ENCODE measurements at regions not wholly inside any gene's neighbourhood (a gene's known extent, or its start where the extent isn't known, plus 50 kb on each side); places are given as distances from the start of the nearest gene placed in this dataset.
"Not testable (repeated sequence)": the region's sequence is repeated elsewhere in the genome, so short reads cannot be mapped to it uniquely, and the experiment has no call there.

DNA sequence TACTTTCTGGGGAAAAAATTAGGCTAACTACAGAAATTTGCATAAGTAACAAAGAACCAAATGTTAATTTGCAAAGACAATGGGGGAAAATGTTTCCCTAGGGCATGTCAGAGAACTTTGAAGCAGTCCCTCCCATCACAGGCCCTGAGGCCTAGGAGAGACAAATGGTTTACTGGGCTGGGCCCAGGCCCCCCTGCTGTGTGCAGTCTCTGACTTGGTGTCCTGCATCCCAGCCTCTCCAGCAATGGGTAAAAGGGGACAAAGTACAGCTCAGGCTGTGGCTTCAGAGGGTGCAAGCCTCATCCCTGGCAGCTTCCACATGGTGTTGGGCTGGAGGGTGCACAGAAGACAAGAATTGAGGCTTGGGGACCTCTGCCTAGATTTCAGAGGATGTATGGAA, 788.4 kb downstream of the FRK start:
- H3K9me3 Mint-ChIP-seq: peaks cover 10% of the 10 kb centered on the region
- H3K36me3 Mint-ChIP-seq (ENCODE audit: insufficient read depth): no peaks in the 10 kb centered on the region
- no peaks in the 10 kb centered on the region for H3K4me1 Mint-ChIP-seq (ENCODE audit: low read depth)
- DNase-seq: no peak
- no peak for ATAC-seq
- H3K4me3 Mint-ChIP-seq: no peak overlapping the region
- H3K27me3 Mint-ChIP-seq (ENCODE audit: low read depth): no peaks in the 10 kb centered on the region

GRCh38 chr6:115271434-115271833, 789.3 kb downstream of the FRK start:
- ATAC-seq (no peak), DNase-seq (no peak)
- H3K36me3 Mint-ChIP-seq (ENCODE audit: insufficient read depth): no peaks in the 10 kb centered on the region
- H3K4me3 Mint-ChIP-seq: no peak overlapping the region
- H3K4me1 Mint-ChIP-seq (ENCODE audit: low read depth): no peaks in the 10 kb centered on the region
- H3K27me3 Mint-ChIP-seq (ENCODE audit: low read depth): no peaks in the 10 kb centered on the region
- peaks cover 8% of the 10 kb centered on the region for H3K9me3 Mint-ChIP-seq

- DNase-seq (no peak), ATAC-seq (no peak)
- no peaks in the 10 kb centered on the region for H3K27me3 Mint-ChIP-seq (ENCODE audit: low read depth)
- H3K4me1 Mint-ChIP-seq (ENCODE audit: low read depth): no peaks in the 10 kb centered on the region
- no peak overlapping the region for H3K4me3 Mint-ChIP-seq
- no peaks in the 10 kb centered on the region for H3K36me3 Mint-ChIP-seq (ENCODE audit: insufficient read depth)
- H3K9me3 Mint-ChIP-seq: peaks cover 8% of the 10 kb centered on the region
Observed at GRCh38 chr6:115270953-115271352, 789.7 kb downstream of the FRK start.

DNA sequence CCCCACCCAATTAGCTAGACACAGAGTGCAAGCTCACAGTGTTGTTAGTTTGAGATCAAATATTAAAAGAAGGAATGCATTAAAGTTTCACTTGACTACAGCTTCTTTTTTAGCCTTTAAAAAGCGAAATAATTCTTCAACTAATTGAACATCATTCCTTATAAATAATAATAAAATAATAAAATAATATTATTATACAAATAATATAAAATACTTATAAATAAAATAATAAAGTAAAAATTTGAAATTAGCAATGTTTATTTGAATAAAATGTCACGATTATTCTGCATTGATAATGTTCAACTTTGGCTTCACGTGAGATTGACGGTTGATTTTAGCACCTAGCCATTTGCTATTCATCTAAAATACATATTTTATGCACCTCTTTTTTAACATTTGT, 819.3 kb downstream of the FRK start:
- Mint-ChIP-seq H3K36me3 (ENCODE audit: insufficient read depth) (no peaks in the 10 kb centered on the region), H3K4me3 (no peak overlapping the region), H3K27me3 (ENCODE audit: low read depth) (no peaks in the 10 kb centered on the region), H3K9me3 (peaks cover 5% of the 10 kb centered on the region), H3K4me1 (ENCODE audit: low read depth) (no peaks in the 10 kb centered on the region)
- no peak for DNase-seq
- ATAC-seq: no peak

DNA sequence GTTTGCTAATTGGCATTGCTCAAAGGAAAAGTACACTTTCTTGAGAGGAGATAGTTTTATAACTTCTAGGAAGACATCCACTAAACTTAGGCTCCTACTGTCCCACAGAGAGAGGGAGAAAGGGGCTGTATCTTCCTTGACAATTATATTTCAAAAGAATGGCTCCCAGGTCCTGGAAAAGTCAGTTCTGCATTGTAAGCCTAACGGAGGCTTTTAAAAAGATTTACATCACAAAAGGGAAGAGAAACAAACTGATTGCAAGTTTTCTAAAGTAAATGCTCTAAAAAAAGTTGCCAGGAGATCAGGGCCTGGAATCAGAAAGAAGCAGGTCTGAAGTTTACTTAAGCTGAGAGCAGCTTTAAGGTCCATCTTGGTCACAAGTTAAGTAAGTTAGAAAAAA, 839.5 kb downstream of the FRK start:
- Mint-ChIP-seq H3K27me3 (ENCODE audit: low read depth) (no peaks in the 10 kb centered on the region), H3K4me1 (ENCODE audit: low read depth) (no peaks in the 10 kb centered on the region)

GRCh38 chr6:115220551-115221159, 840.0 kb downstream of the FRK start:
- Mint-ChIP-seq H3K9me3 (peaks cover 33% of the 10 kb centered on the region), H3K36me3 (ENCODE audit: insufficient read depth) (no peaks in the 10 kb centered on the region), H3K4me3 (no peak overlapping the region), H3K4me1 (ENCODE audit: low read depth) (no peaks in the 10 kb centered on the region), H3K27me3 (ENCODE audit: low read depth) (no peaks in the 10 kb centered on the region)
- no peak for ATAC-seq
- DNase-seq: no peak

More for the DNA sequence above, 839.5 kb downstream of the FRK start:
- no peak for DNase-seq
- no peak for ATAC-seq
- Mint-ChIP-seq H3K4me3 (no peak overlapping the region), H3K9me3 (peaks cover 31% of the 10 kb centered on the region), H3K36me3 (ENCODE audit: insufficient read depth) (no peaks in the 10 kb centered on the region)

DNA sequence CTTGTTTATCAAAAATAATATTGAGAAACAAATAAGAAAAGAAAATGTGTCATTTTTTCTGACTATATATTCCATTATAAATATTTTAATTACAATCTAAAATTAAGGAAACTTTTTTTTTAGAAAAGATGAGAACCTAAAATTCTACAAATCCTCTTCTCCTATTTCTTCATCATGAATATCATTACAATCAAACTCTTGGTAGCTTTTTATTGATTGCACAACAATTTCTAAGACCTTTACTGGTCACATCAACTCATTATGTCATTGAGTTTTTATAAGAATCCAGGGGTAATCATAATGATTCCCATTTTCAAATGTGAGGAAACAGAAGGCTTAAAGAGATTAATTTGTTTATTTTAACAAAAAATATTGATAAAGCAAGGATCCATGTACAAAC, 841.0 kb downstream of the FRK start:
- Mint-ChIP-seq H3K36me3 (ENCODE audit: insufficient read depth) (no peaks in the 10 kb centered on the region), H3K9me3 (peaks cover 30% of the 10 kb centered on the region), H3K4me3 (no peak overlapping the region), H3K4me1 (ENCODE audit: low read depth) (no peaks in the 10 kb centered on the region), H3K27me3 (ENCODE audit: low read depth) (no peaks in the 10 kb centered on the region)
- no peak for DNase-seq
- ATAC-seq: no peak

DNA sequence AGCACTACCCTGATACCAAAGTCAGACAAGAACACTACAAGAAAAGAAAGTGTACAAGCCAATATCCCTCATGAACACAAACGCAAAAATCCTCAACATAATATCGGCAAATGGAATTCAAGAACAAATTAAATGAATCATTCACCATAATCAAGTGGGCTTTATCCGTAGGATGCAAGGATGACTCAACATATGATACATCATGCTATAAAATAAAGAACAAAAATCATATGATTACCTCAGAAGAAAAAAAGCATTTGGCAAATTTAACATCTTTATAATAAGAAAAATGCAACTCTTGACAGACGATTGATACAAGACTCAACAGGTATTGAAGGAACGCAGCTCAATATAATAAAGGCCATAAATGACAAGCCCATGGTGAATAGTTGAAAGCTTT, 843.9 kb downstream of the FRK start:
- no peaks in the 10 kb centered on the region for H3K4me1 Mint-ChIP-seq (ENCODE audit: low read depth)
- H3K9me3 Mint-ChIP-seq: peaks cover 37% of the 10 kb centered on the region
- DNase-seq: no peak
- ATAC-seq: no peak
- H3K4me3 Mint-ChIP-seq: no peak overlapping the region
- H3K27me3 Mint-ChIP-seq (ENCODE audit: low read depth): no peaks in the 10 kb centered on the region
- H3K36me3 Mint-ChIP-seq (ENCODE audit: insufficient read depth): no peaks in the 10 kb centered on the region

DNA sequence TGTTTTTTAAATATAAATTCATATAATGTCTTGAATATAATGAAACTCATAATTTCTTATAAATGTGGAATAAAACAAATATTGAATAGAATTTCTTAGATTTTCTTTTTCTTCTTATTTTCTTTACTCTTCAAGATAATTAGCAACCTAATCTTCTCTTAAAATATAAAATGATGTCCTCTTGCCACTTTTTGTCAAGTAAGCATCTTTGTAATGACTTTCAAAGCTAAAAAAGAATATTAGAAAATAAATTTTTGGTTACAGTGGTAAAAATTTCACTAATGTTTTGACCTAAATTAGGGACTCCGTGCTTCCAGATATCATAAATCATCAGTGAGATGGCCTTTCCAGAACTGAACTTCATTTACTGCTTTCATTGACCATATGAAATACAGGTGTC, 846.4 kb downstream of the FRK start:
- no peak for DNase-seq
- Mint-ChIP-seq H3K4me3 (no peak overlapping the region), H3K9me3 (peaks cover 40% of the 10 kb centered on the region), H3K4me1 (ENCODE audit: low read depth) (no peaks in the 10 kb centered on the region), H3K36me3 (ENCODE audit: insufficient read depth) (no peaks in the 10 kb centered on the region), H3K27me3 (ENCODE audit: low read depth) (no peaks in the 10 kb centered on the region)
- ATAC-seq: no peak

GRCh38 chr6:115203381-115203780, 857.3 kb downstream of the FRK start:
- H3K4me1 Mint-ChIP-seq (ENCODE audit: low read depth): no peaks in the 10 kb centered on the region
- H3K36me3 Mint-ChIP-seq (ENCODE audit: insufficient read depth): no peaks in the 10 kb centered on the region
- no peaks in the 10 kb centered on the region for H3K27me3 Mint-ChIP-seq (ENCODE audit: low read depth)
- no peak for ATAC-seq
- no peak overlapping the region for H3K4me3 Mint-ChIP-seq
- DNase-seq: no peak
- peaks cover 3% of the 10 kb centered on the region for H3K9me3 Mint-ChIP-seq

- H3K4me1 Mint-ChIP-seq (ENCODE audit: low read depth): no peaks in the 10 kb centered on the region
- no peaks in the 10 kb centered on the region for H3K27me3 Mint-ChIP-seq (ENCODE audit: low read depth)
- H3K36me3 Mint-ChIP-seq (ENCODE audit: insufficient read depth): no peaks in the 10 kb centered on the region
- H3K4me3 Mint-ChIP-seq: no peak overlapping the region
- H3K9me3 Mint-ChIP-seq: peaks cover 3% of the 10 kb centered on the region
- ATAC-seq: no peak
- DNase-seq: no peak
Observed at GRCh38 chr6:115194981-115195638, 852.3 kb upstream of the HS3ST5 start.

GRCh38 chr6:115191989-115192388, 849.2 kb upstream of the HS3ST5 start:
- H3K4me1 Mint-ChIP-seq (ENCODE audit: low read depth): no peaks in the 10 kb centered on the region
- no peak overlapping the region for H3K4me3 Mint-ChIP-seq
- H3K36me3 Mint-ChIP-seq (ENCODE audit: insufficient read depth): no peaks in the 10 kb centered on the region
- ATAC-seq: no peak
- H3K27me3 Mint-ChIP-seq (ENCODE audit: low read depth): no peaks in the 10 kb centered on the region
- DNase-seq: no peak
- H3K9me3 Mint-ChIP-seq: peaks cover 13% of the 10 kb centered on the region

DNA sequence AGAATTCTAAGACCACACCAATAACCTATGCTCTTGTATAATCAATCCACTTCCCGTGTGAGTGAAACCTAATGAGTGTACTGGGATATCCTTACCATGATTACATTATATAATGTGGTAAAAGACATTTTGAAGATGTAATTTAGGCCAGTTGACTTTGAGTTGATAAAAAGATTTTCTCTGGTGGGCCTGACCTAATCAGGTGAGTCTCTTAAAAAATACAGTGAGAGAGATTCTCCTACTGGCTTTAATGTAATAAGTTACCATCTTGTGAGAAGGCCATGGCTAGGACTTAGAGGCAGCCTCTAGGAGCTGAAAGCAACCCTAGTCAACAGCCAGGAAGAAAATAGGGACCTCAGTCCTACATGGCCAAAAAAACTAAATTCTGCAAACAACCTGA, 847.7 kb upstream of the HS3ST5 start:
- ATAC-seq (no peak), DNase-seq (no peak)
- H3K27me3 Mint-ChIP-seq (ENCODE audit: low read depth): no peaks in the 10 kb centered on the region
- peaks cover 13% of the 10 kb centered on the region for H3K9me3 Mint-ChIP-seq
- H3K4me3 Mint-ChIP-seq: no peak overlapping the region
- H3K36me3 Mint-ChIP-seq (ENCODE audit: insufficient read depth): no peaks in the 10 kb centered on the region
- no peaks in the 10 kb centered on the region for H3K4me1 Mint-ChIP-seq (ENCODE audit: low read depth)

- not testable (repeated sequence) for H3K36me3 Mint-ChIP-seq (ENCODE audit: insufficient read depth); H3K27me3 Mint-ChIP-seq (ENCODE audit: low read depth); H3K4me1 Mint-ChIP-seq (ENCODE audit: low read depth); DNase-seq; ATAC-seq; H3K9me3 Mint-ChIP-seq; H3K4me3 Mint-ChIP-seq
Observed at GRCh38 chr6:115175456-115175855, 832.6 kb upstream of the HS3ST5 start.

GRCh38 chr6:115165912-115166311, 823.1 kb upstream of the HS3ST5 start:
- ATAC-seq; H3K4me1 Mint-ChIP-seq (ENCODE audit: low read depth); H3K4me3 Mint-ChIP-seq; H3K36me3 Mint-ChIP-seq (ENCODE audit: insufficient read depth); H3K27me3 Mint-ChIP-seq (ENCODE audit: low read depth); DNase-seq: not testable (repeated sequence)
- peaks cover 23% of the 10 kb centered on the region for H3K9me3 Mint-ChIP-seq
